Lower lobe of right lung (tissue), 2 donors: ENCODE measurements at regions not wholly inside any gene's neighbourhood (a gene's known extent, or its start where the extent isn't known, plus 50 kb on each side); places are given as distances from the start of the nearest gene placed in this dataset.

Source experiments
- ATAC-seq, 2 donors: fragments of 200-7000 bp; cut with Tn5 transposase; one replicate each; pipeline ENCODE4 v1.9.1; 2020 to 2022; ENCODE audit warnings: mild to moderate bottlenecking in 2 of 2, moderate library complexity in 2 of 2
- DNase-seq: peaks from one replicate; pipeline ENCODE4 v3.0.0-alpha.2; 2020
- H3K27ac ChIP-seq: fragments of 200-600 bp; one replicate; pipeline ENCODE4 v1.8.0; 2022
- H3K27me3 ChIP-seq: fragments of 200-600 bp; one replicate; pipeline ENCODE4 v1.8.0; 2022; ENCODE audit warnings: low read depth
- H3K36me3 ChIP-seq: fragments of 200-600 bp; one replicate; pipeline ENCODE4 v1.8.0; 2022; ENCODE audit warnings: mild to moderate bottlenecking
- H3K4me1 ChIP-seq: fragments of 200-600 bp; one replicate; pipeline ENCODE4 v1.8.0; 2022
- H3K4me3 ChIP-seq: fragments of 200-600 bp; one replicate; pipeline ENCODE4 v1.8.0; 2022; ENCODE audit warnings: mild to moderate bottlenecking
- H3K9me3 ChIP-seq: fragments of 200-600 bp; one replicate; pipeline ENCODE4 v1.8.0; 2022
- CTCF ChIP-seq: fragments of 200-600 bp; IDR thresholded peaks from one replicate; pipeline ENCODE4 v1.8.0; 2022; ENCODE audit warnings: antibody characterized with exemption, mild to moderate bottlenecking
- intact Hi-C: fragments of 100-400 bp; cut with DNase I; formaldehyde crosslinking; loops from one replicate; pipeline ENCODE4 v1.11.0; 2022
- donor health status: DM: no; HTN: yes; CAD: no; lungs with severe emphysema.

- no peak for DNase-seq
- Histone ChIP-seq H3K27me3 (no peaks in the 10 kb centered on the region), H3K9me3 (peaks cover 5% of the 10 kb centered on the region), H3K4me3 (no peak overlapping the region), H3K4me1 (no peaks in the 10 kb centered on the region), H3K27ac (no peak overlapping the region), H3K36me3 (no peaks in the 10 kb centered on the region)
- no peak for TF ChIP-seq CTCF
- intact Hi-C loops = no loop called here
- no peak for ATAC-seq
Observed at GRCh38 chr16:72428681-72429376, 256.9 kb upstream of the PMFBP1 start.

GRCh38 chr16:72427783-72428331 lies 255.9 kb upstream of the PMFBP1 start:
- ATAC-seq = no peak
- Histone ChIP-seq H3K27ac (no peak overlapping the region), H3K27me3 (no peaks in the 10 kb centered on the region), H3K9me3 (peaks cover under 1% of the 10 kb centered on the region), H3K36me3 (no peaks in the 10 kb centered on the region), H3K4me1 (no peaks in the 10 kb centered on the region), H3K4me3 (no peak overlapping the region)
- TF ChIP-seq CTCF = no peak
- intact Hi-C loops = no loop called here
- DNase-seq = no peak

GRCh38 chr16:72427051-72427782 lies 255.3 kb upstream of the PMFBP1 start:
- intact Hi-C loops = no loop called here
- TF ChIP-seq CTCF = no peak

GRCh38 chr16:72426386-72426785 lies 254.4 kb upstream of the PMFBP1 start:
- TF ChIP-seq CTCF = no peak
- Histone ChIP-seq H3K9me3 (peaks cover 15% of the 10 kb centered on the region), H3K27ac (no peak overlapping the region), H3K4me3 (no peak overlapping the region), H3K4me1 (no peaks in the 10 kb centered on the region), H3K36me3 (no peaks in the 10 kb centered on the region), H3K27me3 (no peaks in the 10 kb centered on the region)
- ATAC-seq = no peak
- DNase-seq = no peak
- intact Hi-C loops = no loop called here

More at GRCh38 chr16:72427051-72427782, 255.3 kb upstream of the PMFBP1 start:
- Histone ChIP-seq H3K27ac (no peak overlapping the region), H3K4me3 (no peak overlapping the region), H3K27me3 (no peaks in the 10 kb centered on the region), H3K4me1 (no peaks in the 10 kb centered on the region), H3K36me3 (no peaks in the 10 kb centered on the region), H3K9me3 (peaks cover 7% of the 10 kb centered on the region)
- no peak for ATAC-seq
- DNase-seq = no peak

GRCh38 chr16:72425571-72426341 lies 253.8 kb upstream of the PMFBP1 start:
- H3K4me3 ChIP-seq = no peak overlapping the region
- intact Hi-C loops = no loop called here
- DNase-seq (no peak), ATAC-seq (no peak)
- H3K9me3 ChIP-seq = peaks cover 17% of the 10 kb centered on the region
- no peak overlapping the region for H3K27ac ChIP-seq
- no peaks in the 10 kb centered on the region for H3K36me3 ChIP-seq
- no peak for TF ChIP-seq CTCF
- H3K4me1 ChIP-seq = no peaks in the 10 kb centered on the region
- no peaks in the 10 kb centered on the region for H3K27me3 ChIP-seq
